Endodermal cell (in vitro differentiated cells): ENCODE measurements at regions not wholly inside any gene's neighbourhood (a gene's known extent, or its start where the extent isn't known, plus 50 kb on each side); places are given as distances from the start of the nearest gene placed in this dataset.

Experiments
- DNase-seq: peaks from one replicate; pipeline ENCODE4 v3.0.0-alpha.2; 2017
- H3K27ac ChIP-seq: 2 replicates; pipeline ENCODE4 v1.5.1; 2013; ENCODE audit warnings: mild to moderate bottlenecking, low read depth, low read length, moderate library complexity
- H3K27me3 ChIP-seq: 2 replicates; pipeline ENCODE4 v1.6.1; 2013; ENCODE audit warnings: mild to moderate bottlenecking, low read length, moderate library complexity; ENCODE audit not compliant: insufficient read depth, control insufficient read depth, poor library complexity, severe bottlenecking
- H3K36me3 ChIP-seq: 2 replicates; pipeline ENCODE4 v1.7.0; 2013; ENCODE audit warnings: mild to moderate bottlenecking, low read length, moderate library complexity; ENCODE audit not compliant: control insufficient read depth, insufficient read depth
- H3K4me1 ChIP-seq: one replicate; pipeline ENCODE4 v1.7.0; 2013; ENCODE audit warnings: low read length; ENCODE audit not compliant: control insufficient read depth, insufficient read depth
- H3K4me3 ChIP-seq: 2 replicates; pipeline ENCODE4 v1.5.1; 2013; ENCODE audit warnings: mild to moderate bottlenecking, low read length, moderate library complexity
- H3K9ac ChIP-seq: 2 replicates; pipeline ENCODE4 v1.6.1; 2013; ENCODE audit warnings: mild to moderate bottlenecking, low read length, moderate library complexity; ENCODE audit not compliant: poor library complexity, severe bottlenecking; ENCODE audit errors: extremely low read depth
- H3K9me3 ChIP-seq: 2 replicates; pipeline ENCODE4 v1.6.1; 2013; ENCODE audit warnings: mild to moderate bottlenecking, low read length, moderate library complexity; ENCODE audit not compliant: control insufficient read depth
- H3K27ac Mint-ChIP-seq: 2 replicates; pipeline ENCODE4 v1.8.0; 2020; ENCODE audit warnings: mixed read lengths
- H3K27me3 Mint-ChIP-seq: 2 replicates; pipeline ENCODE4 v1.8.0; 2021; ENCODE audit warnings: mild to moderate bottlenecking, mixed read lengths; ENCODE audit not compliant: insufficient read depth
- H3K36me3 Mint-ChIP-seq: 2 replicates; pipeline ENCODE4 v1.8.0; 2020; ENCODE audit warnings: low read depth, mixed read lengths
- H3K4me1 Mint-ChIP-seq: 2 replicates; pipeline ENCODE4 v1.8.0; 2020; ENCODE audit warnings: mixed read lengths
- H3K4me3 Mint-ChIP-seq: 2 replicates; pipeline ENCODE4 v1.8.0; 2020; ENCODE audit warnings: mild to moderate bottlenecking, moderate library complexity, mixed read lengths
- H3K9me3 Mint-ChIP-seq: 2 replicates; pipeline ENCODE4 v1.8.0; 2020; ENCODE audit warnings: mild to moderate bottlenecking, mixed read lengths
- CTCF ChIP-seq: fragments of 200-600 bp; sonication (generic); conservative IDR thresholded peaks from 2 replicates; pipeline ENCODE4 v1.5.0; 2021; ENCODE audit warnings: antibody characterized with exemption, mild to moderate bottlenecking
- WGBS, 2 experiments: methylation state at CpG; one replicate each; pipeline versions ENCODE4 v1.1.5 to v1.1.7; 2013; ENCODE audit warnings: missing lambda C conversion rate in 2 of 2, mixed read lengths in 1 of 2; ENCODE audit not compliant: insufficient coverage in 1 of 2, insufficient read length in 1 of 2; 5-methylcytosine and 5-hydroxymethylcytosine counted together

- no peaks in the 10 kb centered on the region for H3K4me1 ChIP-seq
- DNase-seq = no peak
- H3K36me3 ChIP-seq = no peaks in the 10 kb centered on the region
- peaks cover 40% of the 10 kb centered on the region for H3K27me3 ChIP-seq
- 85 to 89% methylated on average over 1 to 3 of the region's 3 CpGs for WGBS, 2 experiments
- Mint-ChIP-seq H3K27me3 (peaks cover 38% of the 10 kb centered on the region), H3K36me3 (no peaks in the 10 kb centered on the region), H3K4me1 (no peaks in the 10 kb centered on the region), H3K4me3 (no peak overlapping the region), H3K9me3 (no peaks in the 10 kb centered on the region), H3K27ac (no peak overlapping the region)
- H3K9me3 ChIP-seq = no peaks in the 10 kb centered on the region
- TF ChIP-seq CTCF = no peak
- no peak overlapping the region for H3K4me3 ChIP-seq
- H3K9ac ChIP-seq = no peak overlapping the region
- H3K27ac ChIP-seq = no peak overlapping the region
These were observed 620.7 kb downstream of the AACS start for GRCh38 chr12:125685915-125686314.

- no peak for TF ChIP-seq CTCF
- H3K27me3 Mint-ChIP-seq = peaks cover 30% of the 10 kb centered on the region
- Histone ChIP-seq H3K4me1 (no peaks in the 10 kb centered on the region), H3K4me3 (no peak overlapping the region), H3K9me3 (no peaks in the 10 kb centered on the region), H3K27me3 (peaks cover 25% of the 10 kb centered on the region), H3K9ac (no peak overlapping the region), H3K27ac (no peak overlapping the region), H3K36me3 (no peaks in the 10 kb centered on the region)
- WGBS, 2 experiments = 85 to 100% methylated on average over 2 to 3 of the region's 3 CpGs
- H3K36me3 Mint-ChIP-seq = no peaks in the 10 kb centered on the region
- H3K4me3 Mint-ChIP-seq = no peak overlapping the region
- H3K4me1 Mint-ChIP-seq = no peaks in the 10 kb centered on the region
- no peak overlapping the region for H3K27ac Mint-ChIP-seq
- no peaks in the 10 kb centered on the region for H3K9me3 Mint-ChIP-seq
- DNase-seq = no peak
These were observed 622.2 kb downstream of the AACS start for GRCh38 chr12:125687403-125687802.

- Mint-ChIP-seq H3K4me1 (no peaks in the 10 kb centered on the region), H3K27me3 (peaks cover 27% of the 10 kb centered on the region), H3K36me3 (no peaks in the 10 kb centered on the region), H3K27ac (no peak overlapping the region), H3K4me3 (no peak overlapping the region), H3K9me3 (no peaks in the 10 kb centered on the region)
- no peak overlapping the region for H3K9ac ChIP-seq
- no peak for DNase-seq
- H3K4me1 ChIP-seq = no peaks in the 10 kb centered on the region
- no peak overlapping the region for H3K27ac ChIP-seq
- no peaks in the 10 kb centered on the region for H3K36me3 ChIP-seq
- no peaks in the 10 kb centered on the region for H3K9me3 ChIP-seq
- H3K27me3 ChIP-seq = peaks cover 22% of the 10 kb centered on the region
- H3K4me3 ChIP-seq = no peak overlapping the region
- no peak for TF ChIP-seq CTCF
- 90 to 92% methylated on average over 4 to 7 of the region's 7 CpGs for WGBS, 2 experiments
These were observed 622.6 kb downstream of the AACS start for GRCh38 chr12:125687820-125688219.
